WTC11 (cell line): ENCODE measurements at regions not wholly inside any gene's neighbourhood (a gene's known extent, or its start where the extent isn't known, plus 50 kb on each side); places are given as distances from the start of the nearest gene placed in this dataset.

Experiments used
- ATF6 ChIP-seq: sonication (generic); formaldehyde crosslinking; IDR thresholded peaks from 2 replicates; pipeline ENCODE4 v1.8.1; 2023; ENCODE audit warnings: mild to moderate bottlenecking, missing genetic modification reagents
- CTCF ChIP-seq: fragments of 200-600 bp; IDR thresholded peaks from 2 replicates; pipeline ENCODE4 v1.8.0; 2022; ENCODE audit warnings: antibody characterized with exemption
- ETV6 ChIP-seq: sonication (generic); formaldehyde crosslinking; IDR thresholded peaks from 2 replicates; pipeline ENCODE4 v1.8.1; 2022; ENCODE audit warnings: mild to moderate bottlenecking, missing genetic modification reagents
- MAX ChIP-seq: sonication (generic); formaldehyde crosslinking; IDR thresholded peaks from 2 replicates; pipeline ENCODE4 v1.8.0; 2022; ENCODE audit warnings: mild to moderate bottlenecking, missing genetic modification reagents
- MLX ChIP-seq: sonication (generic); formaldehyde crosslinking; IDR thresholded peaks from 2 replicates; pipeline ENCODE4 v1.8.1; 2023; ENCODE audit warnings: mild to moderate bottlenecking, missing genetic modification reagents, moderate library complexity
- NR3C1 ChIP-seq: sonication (generic); formaldehyde crosslinking; conservative IDR thresholded peaks from 2 replicates; pipeline ENCODE4 v1.8.1; 2023; ENCODE audit warnings: low read depth, mild to moderate bottlenecking, missing genetic modification reagents
- PREB ChIP-seq: sonication (generic); formaldehyde crosslinking; IDR thresholded peaks from 2 replicates; pipeline ENCODE4 v1.8.1; 2022; ENCODE audit warnings: mild to moderate bottlenecking, missing genetic modification reagents, moderate library complexity, borderline replicate concordance
- SOX15 ChIP-seq: fragments of 250-450 bp; sonication (Bioruptor Pico); IDR thresholded peaks from 2 replicates; pipeline ENCODE4 v1.9.0; 2021; ENCODE audit warnings: mild to moderate bottlenecking
- TCF7 ChIP-seq: sonication (generic); formaldehyde crosslinking; IDR thresholded peaks from 2 replicates; pipeline ENCODE4 v1.8.0; 2022; ENCODE audit warnings: mild to moderate bottlenecking, low read depth, missing genetic modification reagents, moderate library complexity
- TP53 ChIP-seq: sonication (generic); formaldehyde crosslinking; IDR thresholded peaks from 2 replicates; pipeline ENCODE4 v1.8.1; 2023; ENCODE audit warnings: mild to moderate bottlenecking, missing genetic modification reagents
- USF2 ChIP-seq: sonication (generic); formaldehyde crosslinking; IDR thresholded peaks from 2 replicates; pipeline ENCODE4 v1.8.1; 2023; ENCODE audit warnings: mild to moderate bottlenecking, missing genetic modification reagents, moderate library complexity

GRCh38 chr10:47137311-47137851 is 162.6 kb upstream of the GDF10 start:
- TF ChIP-seq CTCF (no peak), NR3C1 (CRISPR knock-in tag) (no peak), ETV6 (CRISPR knock-in tag) (no peak), TCF7 (CRISPR knock-in tag) (no peak), PREB (CRISPR knock-in tag) (no peak), TP53 (CRISPR knock-in tag) (no peak), ATF6 (CRISPR knock-in tag) (no peak), MAX (CRISPR knock-in tag) (no peak), MLX (CRISPR knock-in tag) (no peak), SOX15 (CRISPR knock-in tag) (no peak), USF2 (CRISPR knock-in tag) (no peak)
